ENCODE measurements at regions not wholly inside any gene's neighbourhood (a gene's known extent, or its start where the extent isn't known, plus 50 kb on each side); places are given as distances from the start of the nearest gene placed in this dataset.

DNA sequence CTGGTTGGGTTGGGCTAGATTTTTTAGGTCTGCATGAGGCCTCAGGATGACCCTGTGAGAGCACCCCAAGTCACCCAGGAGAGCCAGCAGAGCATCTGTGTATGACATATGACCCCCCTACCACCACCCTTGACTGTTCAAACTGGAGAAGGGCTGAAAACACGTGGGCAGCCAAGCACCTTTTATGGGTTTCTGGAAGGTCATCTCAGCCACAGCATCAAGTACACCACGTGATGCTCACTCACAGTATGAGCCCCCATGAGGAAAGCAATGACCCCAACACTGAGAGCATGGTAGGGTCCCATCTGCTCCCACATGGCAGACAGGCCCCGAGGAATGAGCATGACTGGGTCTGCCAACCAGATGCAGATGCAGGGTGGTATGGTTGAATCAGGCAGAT lies 149.4 kb upstream of the GDF10 start:
- Mint-ChIP-seq H3K4me3 (no peak overlapping the region), H3K4me1 (ENCODE audit: low read depth) (peaks cover 4% of the 10 kb centered on the region), H3K9me3 (peaks cover 14% of the 10 kb centered on the region), H3K27ac (no peak overlapping the region), H3K36me3 (ENCODE audit: low read depth) (no peaks in the 10 kb centered on the region), H3K27me3 (ENCODE audit: low read depth) (peaks cover 8% of the 10 kb centered on the region)
- DNase-seq (ENCODE audit: low spot score), result no peak

DNA sequence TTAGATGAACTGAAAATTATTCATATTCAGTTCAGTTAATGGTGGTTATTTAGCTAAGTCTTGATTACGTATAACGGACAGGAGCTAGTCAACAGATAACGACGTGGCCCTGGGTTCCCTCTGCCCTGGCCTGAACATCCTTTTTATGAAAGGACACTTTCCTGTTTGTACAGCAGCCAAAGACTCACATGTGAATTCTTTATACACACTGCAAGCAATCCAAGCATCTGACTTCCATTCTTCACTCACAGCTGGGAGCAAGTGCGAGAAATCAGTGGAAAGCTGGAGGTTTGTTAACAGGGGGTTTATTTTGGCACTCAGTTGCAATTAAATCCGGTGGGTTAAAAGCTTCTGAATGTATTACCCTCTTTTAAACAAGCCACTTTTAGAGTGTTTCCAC lies 148.1 kb upstream of the GDF10 start:
- Mint-ChIP-seq H3K27me3 (ENCODE audit: low read depth) (peaks cover 13% of the 10 kb centered on the region), H3K36me3 (ENCODE audit: low read depth) (no peaks in the 10 kb centered on the region), H3K27ac (no peak overlapping the region), H3K9me3 (peaks cover 27% of the 10 kb centered on the region), H3K4me3 (no peak overlapping the region), H3K4me1 (ENCODE audit: low read depth) (peaks cover 4% of the 10 kb centered on the region)
- DNase-seq (ENCODE audit: low spot score), result no peak

DNA sequence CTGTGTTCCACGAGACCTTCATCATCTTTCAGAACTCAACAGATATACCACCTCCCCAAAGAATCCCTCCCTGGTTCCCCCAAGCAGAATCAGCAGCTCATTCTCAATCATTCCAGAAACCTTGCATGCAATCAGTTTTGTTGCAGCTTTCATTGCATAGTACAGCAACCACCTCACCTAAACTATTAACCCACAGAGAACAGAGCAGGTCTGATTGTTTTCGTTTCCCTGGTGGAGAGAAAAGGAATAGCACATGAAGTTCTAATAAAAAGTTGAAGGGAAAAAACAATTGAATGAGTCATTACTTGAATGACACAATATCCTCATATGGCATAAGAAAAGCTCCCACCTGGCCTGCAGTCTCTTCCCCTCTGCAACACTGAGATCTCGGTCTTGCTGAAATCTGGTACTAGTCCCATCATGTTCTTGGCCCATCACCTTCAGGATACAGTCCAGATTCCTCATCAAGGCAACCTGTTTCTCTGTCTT lies 147.1 kb upstream of the GDF10 start:
- no peaks in the 10 kb centered on the region for H3K36me3 Mint-ChIP-seq (ENCODE audit: low read depth)

DNA sequence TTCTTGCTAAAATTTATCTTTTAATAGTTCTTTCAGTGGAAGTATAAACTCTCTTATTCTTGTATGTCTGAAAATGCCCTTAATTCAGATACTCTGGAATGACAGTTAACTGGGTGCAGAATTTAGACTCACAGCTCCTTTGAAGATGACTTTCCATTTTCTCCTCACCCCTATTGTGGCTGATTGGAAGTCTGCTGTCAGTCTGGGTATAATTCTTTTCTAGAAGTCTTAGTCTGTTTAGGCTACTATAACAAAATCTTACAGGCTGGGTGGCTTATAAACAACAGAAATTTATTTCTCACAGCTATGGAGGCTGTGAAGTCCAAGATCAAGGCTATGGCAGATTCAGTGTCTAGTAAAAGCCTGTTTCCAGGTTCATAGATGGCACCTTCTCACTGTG lies 145.2 kb upstream of the GDF10 start:
- peaks cover 27% of the 10 kb centered on the region for H3K9me3 Mint-ChIP-seq
- no peaks in the 10 kb centered on the region for H3K36me3 Mint-ChIP-seq (ENCODE audit: low read depth)
- no peak overlapping the region for H3K4me3 Mint-ChIP-seq
- H3K27ac Mint-ChIP-seq, result no peak overlapping the region
- peaks cover 4% of the 10 kb centered on the region for H3K4me1 Mint-ChIP-seq (ENCODE audit: low read depth)
- peaks cover 7% of the 10 kb centered on the region for H3K27me3 Mint-ChIP-seq (ENCODE audit: low read depth)
- DNase-seq (ENCODE audit: low spot score), result no peak

More for the DNA sequence above, 147.1 kb upstream of the GDF10 start:
- DNase-seq (ENCODE audit: low spot score), result no peak
- no peak overlapping the region for H3K4me3 Mint-ChIP-seq
- peaks cover 11% of the 10 kb centered on the region for H3K27me3 Mint-ChIP-seq (ENCODE audit: low read depth)
- peaks cover 27% of the 10 kb centered on the region for H3K9me3 Mint-ChIP-seq
- no peak overlapping the region for H3K27ac Mint-ChIP-seq
- H3K4me1 Mint-ChIP-seq (ENCODE audit: low read depth), result peaks cover 4% of the 10 kb centered on the region

DNA sequence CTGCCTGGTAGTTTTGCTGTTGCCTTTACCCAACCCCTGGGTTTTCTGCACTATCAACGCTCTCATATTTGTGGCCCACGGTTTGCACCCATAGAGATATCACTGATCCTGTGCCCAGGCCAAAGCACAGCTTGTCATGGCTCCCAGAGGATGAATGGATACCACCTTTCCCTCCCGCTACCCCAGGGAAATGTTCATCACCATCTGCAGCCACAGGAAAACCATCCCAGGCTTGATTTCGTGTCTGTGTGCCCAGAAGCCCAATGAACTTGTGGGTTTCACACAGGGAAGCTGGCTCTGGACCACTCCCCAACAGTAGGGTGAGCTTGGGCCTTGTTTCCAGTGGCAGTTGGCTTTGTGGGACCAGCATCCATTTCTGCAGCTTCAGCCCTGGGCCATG lies 143.1 kb upstream of the GDF10 start:
- Mint-ChIP-seq H3K36me3 (ENCODE audit: low read depth) (no peaks in the 10 kb centered on the region), H3K4me3 (no peak overlapping the region), H3K27me3 (ENCODE audit: low read depth) (peaks cover 5% of the 10 kb centered on the region), H3K9me3 (peaks cover 27% of the 10 kb centered on the region), H3K27ac (no peak overlapping the region), H3K4me1 (ENCODE audit: low read depth) (peaks cover 8% of the 10 kb centered on the region)
- DNase-seq (ENCODE audit: low spot score), result no peak

DNA sequence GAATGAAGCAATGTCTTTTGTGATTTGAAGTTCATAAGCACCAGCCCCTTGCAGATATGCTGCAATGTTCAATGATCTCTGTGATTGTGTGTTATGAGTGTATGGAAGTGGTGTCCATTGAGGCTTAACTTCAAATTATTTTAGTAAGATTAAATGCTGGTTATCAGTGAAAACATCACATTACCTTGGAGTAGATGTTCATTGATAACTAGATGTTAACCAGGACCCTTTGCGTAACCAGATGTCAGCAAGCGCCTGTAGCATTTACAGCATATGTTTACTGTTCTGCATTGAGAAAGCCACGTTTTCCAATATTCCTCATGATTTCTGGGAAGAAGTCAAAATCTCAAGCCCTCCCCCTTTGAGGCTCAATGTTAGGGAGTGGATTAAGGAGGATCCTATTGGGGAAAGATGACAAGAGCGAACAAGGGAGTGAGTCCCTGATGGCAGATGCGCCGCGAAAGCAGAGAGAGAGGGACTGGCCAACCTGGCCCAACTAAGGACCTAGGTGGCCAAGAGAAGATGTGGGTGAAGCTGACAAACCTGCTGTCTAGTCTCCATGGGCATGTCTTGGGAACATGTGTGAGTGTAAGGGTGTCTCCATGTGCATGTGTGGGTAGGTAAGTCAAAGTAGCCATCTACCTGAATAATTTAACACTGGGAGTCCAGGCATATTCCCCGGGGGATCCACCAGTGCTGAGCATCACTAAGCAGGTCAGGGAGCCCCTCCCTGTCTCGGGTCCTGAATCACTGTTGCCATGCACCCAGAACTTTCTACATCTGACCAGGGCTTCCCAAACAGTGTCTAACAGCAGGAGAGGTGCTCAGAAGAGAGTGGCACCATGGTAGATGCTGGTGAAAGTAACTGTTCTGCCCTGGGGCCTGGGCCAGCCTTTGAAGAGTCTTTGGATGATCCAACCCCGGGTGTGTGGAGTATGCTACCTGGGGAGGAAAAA lies 141.6 kb upstream of the GDF10 start:
- H3K27me3 Mint-ChIP-seq (ENCODE audit: low read depth), result peaks cover 5% of the 10 kb centered on the region
- H3K9me3 Mint-ChIP-seq, result peaks cover 27% of the 10 kb centered on the region
- no peak overlapping the region for H3K4me3 Mint-ChIP-seq
- no peak for DNase-seq (ENCODE audit: low spot score)
- H3K4me1 Mint-ChIP-seq (ENCODE audit: low read depth), result peaks cover 5% of the 10 kb centered on the region
- H3K36me3 Mint-ChIP-seq (ENCODE audit: low read depth), result no peaks in the 10 kb centered on the region
- H3K27ac Mint-ChIP-seq, result no peak overlapping the region

DNA sequence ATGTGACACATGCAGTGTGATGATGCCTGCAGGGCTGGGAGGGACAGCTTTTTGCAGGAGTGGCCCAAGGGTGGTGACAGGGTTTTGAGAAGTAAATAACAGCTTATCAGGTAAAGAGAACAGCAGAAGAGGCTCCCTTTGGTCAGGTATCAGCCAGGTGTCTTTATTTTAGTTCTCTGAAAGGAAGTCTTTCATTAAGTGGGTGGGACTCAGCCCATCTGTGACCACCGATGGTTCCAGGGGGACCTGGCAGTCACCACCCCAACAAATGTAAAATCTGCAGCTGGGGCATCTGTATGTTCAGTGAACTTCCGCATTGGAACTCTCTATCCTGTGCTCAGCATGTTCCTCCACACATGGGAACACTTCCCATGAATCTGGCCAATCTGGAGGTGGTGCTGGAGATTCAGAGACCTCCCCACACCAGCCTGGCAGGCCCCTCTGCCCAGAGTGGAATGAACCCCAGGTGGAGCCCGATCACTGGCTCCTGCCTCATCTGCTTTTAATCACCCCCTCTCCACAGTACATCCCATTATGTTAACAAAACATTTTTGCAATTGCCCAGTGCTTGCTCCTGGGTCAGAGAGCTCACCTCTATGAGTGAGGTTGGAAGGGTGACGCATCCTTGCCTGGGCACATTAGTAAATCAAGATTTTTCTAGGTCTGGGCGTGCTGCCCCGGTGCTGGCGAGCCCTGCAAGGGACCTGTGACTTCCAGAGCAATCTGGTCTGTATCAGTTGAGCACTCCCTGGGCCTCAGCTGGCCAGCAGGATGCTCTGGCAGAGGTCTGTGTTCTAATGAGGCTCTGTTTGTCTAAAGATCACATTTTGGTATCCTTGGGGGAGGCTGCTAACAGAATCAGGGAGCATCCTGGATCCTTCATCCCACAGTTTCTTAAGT lies 140.4 kb upstream of the GDF10 start:
- Mint-ChIP-seq H3K36me3 (ENCODE audit: low read depth) (no peaks in the 10 kb centered on the region), H3K9me3 (peaks cover 22% of the 10 kb centered on the region), H3K27ac (no peak overlapping the region), H3K4me3 (no peak overlapping the region), H3K4me1 (ENCODE audit: low read depth) (peaks cover 4% of the 10 kb centered on the region), H3K27me3 (ENCODE audit: low read depth) (peaks cover 5% of the 10 kb centered on the region)
- no peak for DNase-seq (ENCODE audit: low spot score)

DNA sequence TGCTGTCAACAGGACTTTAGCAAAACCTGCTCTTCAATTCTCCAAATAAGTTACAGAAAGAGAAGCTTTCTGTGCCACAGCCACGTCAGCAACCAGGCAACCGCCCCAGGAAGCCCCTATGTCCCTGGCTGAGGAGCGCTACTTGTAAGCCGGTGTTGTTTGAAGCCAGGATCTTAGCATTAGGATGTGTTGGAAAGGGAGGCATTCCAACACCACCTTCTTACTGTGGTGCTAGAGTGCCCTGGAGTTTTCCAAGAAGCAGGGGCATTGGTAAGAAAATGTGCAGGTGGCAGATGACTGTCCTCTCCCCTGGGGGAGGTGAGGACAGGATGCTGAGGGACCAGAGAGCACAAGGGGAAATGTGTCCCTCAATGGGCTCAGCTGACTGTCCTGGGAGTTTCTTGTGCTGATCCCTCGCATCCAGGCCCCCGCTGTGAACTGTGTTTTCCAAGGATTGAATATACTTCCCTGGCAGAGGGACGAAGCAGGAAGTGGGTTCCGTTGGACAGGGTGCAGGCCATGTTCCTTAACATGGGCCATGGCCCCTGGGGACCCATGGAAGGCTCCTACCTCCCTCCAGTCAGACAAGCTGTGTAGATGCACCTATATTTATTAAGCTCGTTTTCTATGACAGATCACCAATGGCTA lies 139.6 kb upstream of the GDF10 start:
- Mint-ChIP-seq H3K27me3 (ENCODE audit: low read depth) (peaks cover 5% of the 10 kb centered on the region), H3K27ac (no peak overlapping the region), H3K9me3 (peaks cover 15% of the 10 kb centered on the region), H3K4me1 (ENCODE audit: low read depth) (peaks cover 10% of the 10 kb centered on the region), H3K4me3 (no peak overlapping the region), H3K36me3 (ENCODE audit: low read depth) (no peaks in the 10 kb centered on the region)
- DNase-seq (ENCODE audit: low spot score), result no peak

DNA sequence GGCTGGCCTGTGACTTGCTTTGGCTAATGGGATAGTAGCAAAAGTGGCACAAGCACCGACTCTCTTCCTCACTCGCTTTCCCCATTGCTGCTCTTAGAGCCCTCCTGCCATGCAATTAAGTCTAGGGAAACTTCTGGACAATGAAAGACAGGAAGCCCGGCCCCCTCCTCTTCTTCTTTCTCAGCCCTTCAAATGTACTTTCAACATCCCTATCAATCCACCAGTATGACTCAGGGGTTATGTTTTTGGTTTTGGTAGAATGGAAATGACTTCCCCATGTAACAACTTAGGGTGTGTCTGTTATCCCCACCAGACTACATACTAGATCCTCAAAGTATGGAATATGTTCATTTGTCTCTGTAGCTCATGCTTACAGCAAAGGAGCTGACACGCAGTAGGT lies 139.0 kb upstream of the GDF10 start:
- Mint-ChIP-seq H3K27ac (no peak overlapping the region), H3K4me1 (ENCODE audit: low read depth) (peaks cover 15% of the 10 kb centered on the region), H3K4me3 (no peak overlapping the region), H3K9me3 (peaks cover 9% of the 10 kb centered on the region), H3K36me3 (ENCODE audit: low read depth) (no peaks in the 10 kb centered on the region), H3K27me3 (ENCODE audit: low read depth) (peaks cover 5% of the 10 kb centered on the region)
- no peak for DNase-seq (ENCODE audit: low spot score)

DNA sequence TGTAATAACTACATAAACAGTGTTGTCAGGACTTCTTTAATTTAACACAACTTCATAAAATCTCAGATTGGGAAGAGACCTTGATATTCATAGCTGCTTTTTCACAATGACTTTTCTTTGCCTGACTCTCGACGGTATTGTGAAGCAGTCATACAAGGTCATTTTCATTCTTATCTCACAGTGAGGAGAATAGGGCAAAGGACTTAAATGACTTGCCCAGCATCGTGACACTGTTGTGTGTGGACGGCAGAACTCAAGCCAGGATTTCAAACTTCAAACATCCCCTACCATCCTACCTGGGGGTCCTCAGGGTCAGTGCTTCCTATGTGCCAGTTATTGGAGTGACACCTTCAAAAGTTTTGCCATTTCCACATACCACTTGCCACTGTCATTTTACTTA lies 138.5 kb upstream of the GDF10 start:
- Mint-ChIP-seq H3K27me3 (ENCODE audit: low read depth) (peaks cover 3% of the 10 kb centered on the region), H3K36me3 (ENCODE audit: low read depth) (no peaks in the 10 kb centered on the region), H3K4me3 (no peak overlapping the region), H3K27ac (no peak overlapping the region), H3K9me3 (peaks cover 8% of the 10 kb centered on the region), H3K4me1 (ENCODE audit: low read depth) (peaks cover 18% of the 10 kb centered on the region)
- DNase-seq (ENCODE audit: low spot score), result no peak

DNA sequence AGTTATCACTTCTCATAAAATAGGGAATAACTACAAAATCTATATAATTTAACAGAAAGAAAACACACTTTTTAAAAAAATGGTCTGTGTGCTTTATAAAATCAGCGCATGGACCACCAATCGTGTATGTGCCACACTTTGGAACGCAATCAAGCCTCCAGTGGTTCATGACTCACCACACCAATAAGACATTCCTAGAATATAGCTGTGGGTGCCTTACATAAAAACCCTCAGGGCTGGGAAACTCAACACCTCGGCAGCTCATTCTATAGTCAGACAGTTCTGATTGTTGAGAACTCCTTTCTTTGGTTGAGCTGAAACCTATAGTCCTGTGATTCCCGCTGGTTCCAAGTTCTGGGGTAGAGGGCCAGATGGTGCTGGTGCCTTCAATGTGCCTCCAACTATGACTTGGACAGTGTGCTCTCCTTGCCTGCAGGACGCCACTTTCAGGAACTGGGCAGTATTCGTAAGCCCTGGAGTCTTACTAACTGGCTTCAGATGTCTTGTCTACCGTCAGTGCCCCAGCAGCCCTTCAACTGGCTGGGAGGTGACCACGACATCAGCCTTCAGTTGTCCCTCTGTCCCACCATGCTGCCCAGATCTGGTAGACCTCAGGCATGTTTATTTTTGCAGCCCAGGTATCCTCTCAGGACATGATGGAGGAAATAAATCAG lies 135.7 kb upstream of the GDF10 start:
- Mint-ChIP-seq H3K36me3 (ENCODE audit: low read depth) (no peaks in the 10 kb centered on the region), H3K9me3 (peaks cover 6% of the 10 kb centered on the region), H3K4me1 (ENCODE audit: low read depth) (peaks cover 18% of the 10 kb centered on the region), H3K27me3 (ENCODE audit: low read depth) (no peaks in the 10 kb centered on the region), H3K4me3 (no peak overlapping the region), H3K27ac (no peak overlapping the region)
- no peak for DNase-seq (ENCODE audit: low spot score)

DNA sequence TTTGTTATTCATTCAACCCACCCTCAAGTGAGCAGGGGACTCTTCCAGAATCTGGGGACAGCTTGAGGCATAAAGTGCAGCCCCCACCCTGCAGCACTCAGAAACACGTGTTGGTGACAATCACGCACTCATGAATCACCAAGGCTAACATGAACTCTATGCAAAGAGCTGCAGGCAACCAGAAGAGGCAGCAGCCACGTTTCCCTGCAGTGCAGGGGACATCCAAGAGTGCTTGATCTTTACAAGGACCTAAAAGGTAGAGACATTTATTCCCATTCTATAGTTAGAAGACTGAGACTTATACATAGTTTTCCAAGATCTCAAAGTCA lies 135.2 kb upstream of the GDF10 start:
- Mint-ChIP-seq H3K27me3 (ENCODE audit: low read depth) (no peaks in the 10 kb centered on the region), H3K27ac (no peak overlapping the region), H3K9me3 (peaks cover 6% of the 10 kb centered on the region), H3K36me3 (ENCODE audit: low read depth) (no peaks in the 10 kb centered on the region), H3K4me1 (ENCODE audit: low read depth) (peaks cover 18% of the 10 kb centered on the region), H3K4me3 (no peak overlapping the region)
- DNase-seq (ENCODE audit: low spot score), result no peak

DNA sequence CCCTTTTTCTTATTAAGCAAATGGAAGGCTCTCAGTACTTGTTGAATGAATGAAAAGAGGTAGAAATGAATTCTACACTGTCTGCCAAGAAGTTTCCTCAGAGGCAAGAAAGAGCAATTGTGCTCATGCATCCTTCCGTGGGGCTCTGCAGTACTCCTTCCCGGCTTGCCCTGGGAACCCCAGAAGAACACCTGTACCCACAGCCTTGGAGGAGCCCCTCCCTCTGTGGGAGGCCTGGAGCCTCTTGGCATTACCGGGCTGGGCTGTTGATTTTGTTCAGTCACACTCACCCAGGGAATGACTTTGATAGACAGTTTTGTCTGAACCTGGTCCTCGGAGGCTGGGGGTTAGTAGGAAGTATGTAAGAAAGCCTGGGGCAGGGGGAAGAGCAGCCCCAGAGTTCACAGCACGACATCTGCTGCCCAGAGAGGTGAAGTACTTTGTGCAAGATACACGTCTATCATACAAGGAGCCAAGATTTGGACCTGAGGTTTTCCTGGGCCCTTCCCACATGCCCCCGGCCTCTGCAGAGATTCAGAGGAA lies 134.8 kb upstream of the GDF10 start:
- Mint-ChIP-seq H3K27ac (peak overlapping the region; percentile 84), H3K4me1 (ENCODE audit: low read depth) (peaks cover 18% of the 10 kb centered on the region), H3K9me3 (peaks cover 6% of the 10 kb centered on the region), H3K36me3 (ENCODE audit: low read depth) (no peaks in the 10 kb centered on the region), H3K27me3 (ENCODE audit: low read depth) (no peaks in the 10 kb centered on the region), H3K4me3 (peak overlapping the region; percentile 78)
- DNase-seq (ENCODE audit: low spot score), result no peak

All from T-helper 2 cell treated with Interferon-gamma antibody and Interleukin-4, amounts not matched to agents 5 μg/mL and 100 μg/mL, for 36 hours (primary cell).